C4-2B (cell line): ENCODE measurements at regions not wholly inside any gene's neighbourhood (a gene's known extent, or its start where the extent isn't known, plus 50 kb on each side); places are given as distances from the start of the nearest gene placed in this dataset.

Experiments used
- H3K27ac ChIP-seq: fragments of 450-650 bp; 2 replicates; pipeline ENCODE4 v1.5.1; 2017
- ZFX ChIP-seq: fragments of 450-650 bp; IDR thresholded peaks from 2 replicates; pipeline ENCODE4 v1.6.1; 2017
- TF ChIP-seq, protein P1 (sequence below): fragments of 450-650 bp; conservative IDR thresholded peaks from 2 replicates; pipeline ENCODE4 v1.5.1; 2017; ENCODE audit warnings: mild to moderate bottlenecking

DNA sequence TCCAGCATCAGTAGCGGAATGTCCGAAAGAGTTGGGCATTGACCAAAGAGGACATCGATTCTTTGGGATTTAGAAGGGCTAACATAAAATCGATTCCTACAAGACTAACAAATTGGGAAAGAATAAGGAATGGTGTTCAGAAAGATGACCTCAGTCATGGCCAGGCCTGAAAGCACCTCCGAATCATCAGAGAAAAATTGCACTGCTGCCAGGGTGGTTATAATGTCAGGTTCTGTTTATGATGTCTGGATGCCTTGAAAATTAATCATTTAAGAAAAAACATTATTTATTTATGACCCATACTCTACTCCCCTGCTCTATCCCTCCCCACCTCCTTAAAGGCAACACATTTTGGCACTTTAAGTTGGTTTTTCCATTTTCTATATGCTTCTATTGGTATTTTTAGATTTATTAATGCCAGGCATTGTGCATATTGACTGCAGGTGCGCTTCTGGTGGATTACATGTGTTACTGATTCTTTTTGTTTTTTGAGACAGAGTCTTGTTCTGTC lies 104.7 kb downstream of the MYCN start:
- no peak for TF ChIP-seq ZFX
- TF ChIP-seq, protein P1, sequence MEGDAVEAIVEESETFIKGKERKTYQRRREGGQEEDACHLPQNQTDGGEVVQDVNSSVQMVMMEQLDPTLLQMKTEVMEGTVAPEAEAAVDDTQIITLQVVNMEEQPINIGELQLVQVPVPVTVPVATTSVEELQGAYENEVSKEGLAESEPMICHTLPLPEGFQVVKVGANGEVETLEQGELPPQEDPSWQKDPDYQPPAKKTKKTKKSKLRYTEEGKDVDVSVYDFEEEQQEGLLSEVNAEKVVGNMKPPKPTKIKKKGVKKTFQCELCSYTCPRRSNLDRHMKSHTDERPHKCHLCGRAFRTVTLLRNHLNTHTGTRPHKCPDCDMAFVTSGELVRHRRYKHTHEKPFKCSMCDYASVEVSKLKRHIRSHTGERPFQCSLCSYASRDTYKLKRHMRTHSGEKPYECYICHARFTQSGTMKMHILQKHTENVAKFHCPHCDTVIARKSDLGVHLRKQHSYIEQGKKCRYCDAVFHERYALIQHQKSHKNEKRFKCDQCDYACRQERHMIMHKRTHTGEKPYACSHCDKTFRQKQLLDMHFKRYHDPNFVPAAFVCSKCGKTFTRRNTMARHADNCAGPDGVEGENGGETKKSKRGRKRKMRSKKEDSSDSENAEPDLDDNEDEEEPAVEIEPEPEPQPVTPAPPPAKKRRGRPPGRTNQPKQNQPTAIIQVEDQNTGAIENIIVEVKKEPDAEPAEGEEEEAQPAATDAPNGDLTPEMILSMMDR, result no peak

DNA sequence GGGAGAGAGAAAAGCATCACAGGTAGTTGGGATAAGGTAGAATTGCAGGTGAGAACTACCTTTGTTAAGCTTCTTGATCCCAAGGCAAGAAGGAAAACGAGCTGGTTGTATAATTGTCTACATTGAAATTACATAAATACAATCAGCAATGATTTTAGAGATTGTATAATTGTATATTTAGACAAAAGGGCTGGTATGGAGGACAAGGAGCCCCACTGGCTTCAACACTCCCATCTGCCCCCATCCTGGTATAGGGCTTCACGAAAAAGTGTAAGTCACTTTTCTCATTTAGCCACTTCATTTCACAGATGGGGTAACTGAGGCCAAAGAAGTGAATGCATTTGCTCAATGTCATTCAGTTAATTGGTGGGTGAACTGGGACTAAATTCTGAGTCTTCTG lies 103.3 kb downstream of the MYCN start:
- TF ChIP-seq, protein P1, result no peak
- TF ChIP-seq ZFX, result no peak
- no peak overlapping the region for H3K27ac ChIP-seq

More for the DNA sequence above, 104.7 kb downstream of the MYCN start:
- no peak overlapping the region for H3K27ac ChIP-seq

DNA sequence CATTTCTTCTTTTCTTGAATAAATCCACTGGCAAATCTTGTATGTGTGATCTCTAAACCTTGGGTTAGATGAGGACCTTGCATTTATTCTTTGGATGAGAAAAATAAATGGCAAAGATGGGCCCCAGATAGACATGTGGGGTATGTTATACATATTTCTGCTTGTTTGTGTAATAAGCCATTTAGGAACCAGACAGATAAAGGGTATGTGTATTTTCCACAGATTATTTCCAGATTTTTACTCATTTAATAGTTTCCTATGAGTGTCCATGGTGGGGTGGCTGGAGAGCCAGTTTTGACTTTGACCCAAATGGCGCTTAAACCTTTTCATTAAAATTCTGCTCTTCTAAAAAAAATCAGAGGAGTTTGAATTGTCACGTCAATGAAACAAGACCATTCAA lies 102.8 kb downstream of the MYCN start:
- H3K27ac ChIP-seq, result no peak overlapping the region
- TF ChIP-seq, protein P1, result no peak
- TF ChIP-seq ZFX, result no peak

DNA sequence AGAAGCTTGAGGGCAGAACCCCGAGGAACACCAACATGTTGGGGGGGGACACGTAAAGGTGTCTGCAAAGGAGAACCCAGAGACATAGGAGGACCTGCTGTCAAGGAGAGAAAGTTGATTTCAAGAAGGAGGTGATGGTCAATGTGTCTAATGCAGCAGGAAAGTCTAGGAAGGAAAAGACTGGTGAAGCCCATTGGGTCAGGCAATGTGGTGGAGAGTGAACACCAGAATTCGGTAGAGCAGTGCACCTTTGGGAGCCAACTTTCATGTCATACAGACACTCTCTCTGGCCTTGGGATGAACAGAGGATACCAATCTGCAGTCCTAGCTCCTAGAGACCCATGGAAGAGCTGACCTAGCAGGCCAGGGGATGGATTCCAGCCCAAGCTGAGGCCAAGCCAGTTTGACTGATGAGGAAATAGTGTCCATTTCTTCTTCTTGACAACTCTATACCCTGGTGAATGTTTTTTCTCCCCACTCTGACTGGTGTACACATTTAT lies 101.9 kb downstream of the MYCN start:
- no peak for TF ChIP-seq ZFX
- TF ChIP-seq, protein P1, result no peak
- no peak overlapping the region for H3K27ac ChIP-seq

DNA sequence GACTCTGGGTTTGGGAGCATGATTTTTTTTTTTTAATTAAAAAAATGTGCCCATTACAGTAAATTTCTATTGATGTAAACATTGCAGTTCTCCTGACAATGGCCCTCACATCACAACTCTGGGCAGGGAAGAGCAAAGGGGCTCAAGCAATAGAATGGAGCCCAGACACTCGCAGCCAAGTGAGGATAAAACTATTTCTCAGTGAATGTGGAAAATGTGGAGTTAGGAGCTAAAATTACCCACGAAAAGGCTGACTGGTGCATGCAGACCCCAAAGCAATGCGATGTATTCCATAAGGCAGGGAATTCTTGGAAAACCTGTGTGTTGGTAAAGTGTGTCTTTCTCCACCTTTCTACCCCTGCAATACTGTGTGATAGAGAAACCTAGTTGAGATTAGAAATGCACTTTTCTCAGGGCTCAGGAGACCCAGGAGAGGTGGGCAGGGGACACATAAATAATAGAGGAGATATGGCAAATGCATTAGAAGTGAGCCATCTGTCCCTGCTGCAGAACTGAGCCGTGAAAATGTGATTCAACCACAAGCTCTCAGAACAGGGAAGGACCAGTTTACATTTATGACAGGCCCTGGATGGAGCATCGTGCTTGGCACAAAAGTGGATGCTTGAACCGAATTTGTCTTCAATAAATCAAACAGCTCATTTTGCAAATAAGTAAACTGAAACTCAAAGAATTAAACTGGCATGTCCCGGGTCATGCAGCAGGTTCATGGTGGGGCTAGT lies 100.1 kb downstream of the MYCN start:
- H3K27ac ChIP-seq, result no peak overlapping the region
- TF ChIP-seq ZFX, result no peak
- TF ChIP-seq, protein P1, result no peak

DNA sequence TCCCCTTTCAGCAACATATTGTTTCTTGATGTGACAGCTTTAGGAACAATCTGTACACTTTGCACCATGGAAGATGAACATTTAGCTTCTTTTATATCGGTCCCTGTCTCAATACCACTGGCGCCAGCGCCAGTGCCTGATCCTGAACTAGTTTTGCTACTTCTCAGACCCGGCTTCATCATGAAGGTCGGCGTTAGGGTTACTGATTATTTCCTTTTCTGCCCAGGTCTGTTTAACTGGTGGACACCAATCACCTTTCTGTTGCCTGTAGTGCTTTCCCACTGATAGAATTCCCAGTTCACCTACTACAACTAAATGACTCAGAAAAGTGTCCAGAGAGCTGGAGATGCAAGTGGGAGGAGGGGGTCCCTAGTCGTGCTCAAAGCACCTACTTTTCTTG lies 99.5 kb downstream of the MYCN start:
- no peak overlapping the region for H3K27ac ChIP-seq
- no peak for TF ChIP-seq ZFX
- TF ChIP-seq, protein P1, result no peak

DNA sequence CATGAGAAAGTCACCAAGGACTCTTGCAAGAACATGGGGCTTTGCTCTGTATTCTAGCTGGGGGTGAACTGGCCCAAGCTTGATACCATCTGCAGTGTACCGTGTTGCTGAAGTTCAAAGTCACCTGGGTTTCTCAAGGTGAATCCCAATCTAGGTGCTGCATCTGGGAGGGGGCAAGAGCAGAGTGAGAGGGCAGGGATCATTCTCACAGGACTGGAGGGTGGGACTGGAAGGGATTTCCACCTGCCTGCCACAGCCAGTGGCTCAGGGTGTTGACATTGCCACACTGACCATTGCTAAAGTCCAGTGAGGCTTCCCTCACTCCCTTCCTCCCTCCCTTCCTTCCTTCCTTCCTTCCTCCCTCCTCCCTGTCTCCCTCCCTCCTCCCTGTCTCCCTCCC lies 98.7 kb downstream of the MYCN start:
- TF ChIP-seq, protein P1, result no peak
- no peak for TF ChIP-seq ZFX
- H3K27ac ChIP-seq, result no peak overlapping the region
